GM23248 (cell line): ENCODE measurements at regions not wholly inside any gene's neighbourhood (a gene's known extent, or its start where the extent isn't known, plus 50 kb on each side); places are given as distances from the start of the nearest gene placed in this dataset.

Source experiments
- EZH2 ChIP-seq: fragments of 200-600 bp; sonication (generic); IDR thresholded peaks from 2 replicates; pipeline ENCODE4 v1.6.1; 2018; ENCODE audit warnings: antibody characterized with exemption, mild to moderate bottlenecking; ENCODE audit not compliant: insufficient read depth, poor library complexity, severe bottlenecking
- EZH2phosphoT487 ChIP-seq: fragments of 200-600 bp; sonication (generic); IDR thresholded peaks from 2 replicates; pipeline ENCODE4 v1.6.1; 2018; ENCODE audit warnings: antibody characterized with exemption, moderate library complexity, mild to moderate bottlenecking, low read depth; ENCODE audit not compliant: insufficient read depth

- TF ChIP-seq EZH2 (no peak), EZH2phosphoT487 (no peak)
These were observed 94.6 kb upstream of the DIAPH3 start for GRCh38 chr13:60258349-60258748.
